Bronchial epithelial cell (primary cell): ENCODE measurements at regions not wholly inside any gene's neighbourhood (a gene's known extent, or its start where the extent isn't known, plus 50 kb on each side); places are given as distances from the start of the nearest gene placed in this dataset.
A peak's percentile ranks its signal among the peaks of the same experiment; 100 is the strongest.

Experiments used
- DNase-seq: peaks from one replicate; pipeline ENCODE4 v3.0.0-alpha.2; 2010; ENCODE audit warnings: low read depth
- FAIRE-seq: peaks from 2 replicates; lab custom pipeline; 2011; peaks lifted over from hg19 to GRCh38; lab: Jason Lieb, UNC
- H3K27me3 ChIP-seq: 2 replicates; pipeline ENCODE4 v1.5.1; 2011; ENCODE audit warnings: low read length; ENCODE audit not compliant: control insufficient read depth, insufficient read depth
- H3K36me3 ChIP-seq: 2 replicates; pipeline ENCODE4 v1.5.1; 2011; ENCODE audit warnings: low read length; ENCODE audit not compliant: control insufficient read depth, insufficient read depth
- H3K4me3 ChIP-seq: 2 replicates; pipeline ENCODE4 v1.5.1; 2011; ENCODE audit warnings: mild to moderate bottlenecking, low read depth, low read length, control low read depth
- CTCF ChIP-seq: IDR thresholded peaks from 2 replicates; pipeline ENCODE4 v1.5.1; 2011; ENCODE audit warnings: mild to moderate bottlenecking, moderate library complexity, low read length, control low read depth, inconsistent platforms; ENCODE audit not compliant: insufficient read depth, severe bottlenecking

- no peaks in the 10 kb centered on the region for H3K36me3 ChIP-seq
- H3K4me3 ChIP-seq, result no peak overlapping the region
- H3K27me3 ChIP-seq, result no peaks in the 10 kb centered on the region
- FAIRE-seq (no peak), DNase-seq (no peak)
- no peak for TF ChIP-seq CTCF
Measured at GRCh38 chr22:27545085-27545484, 256.5 kb downstream of the MN1 start.

DNA sequence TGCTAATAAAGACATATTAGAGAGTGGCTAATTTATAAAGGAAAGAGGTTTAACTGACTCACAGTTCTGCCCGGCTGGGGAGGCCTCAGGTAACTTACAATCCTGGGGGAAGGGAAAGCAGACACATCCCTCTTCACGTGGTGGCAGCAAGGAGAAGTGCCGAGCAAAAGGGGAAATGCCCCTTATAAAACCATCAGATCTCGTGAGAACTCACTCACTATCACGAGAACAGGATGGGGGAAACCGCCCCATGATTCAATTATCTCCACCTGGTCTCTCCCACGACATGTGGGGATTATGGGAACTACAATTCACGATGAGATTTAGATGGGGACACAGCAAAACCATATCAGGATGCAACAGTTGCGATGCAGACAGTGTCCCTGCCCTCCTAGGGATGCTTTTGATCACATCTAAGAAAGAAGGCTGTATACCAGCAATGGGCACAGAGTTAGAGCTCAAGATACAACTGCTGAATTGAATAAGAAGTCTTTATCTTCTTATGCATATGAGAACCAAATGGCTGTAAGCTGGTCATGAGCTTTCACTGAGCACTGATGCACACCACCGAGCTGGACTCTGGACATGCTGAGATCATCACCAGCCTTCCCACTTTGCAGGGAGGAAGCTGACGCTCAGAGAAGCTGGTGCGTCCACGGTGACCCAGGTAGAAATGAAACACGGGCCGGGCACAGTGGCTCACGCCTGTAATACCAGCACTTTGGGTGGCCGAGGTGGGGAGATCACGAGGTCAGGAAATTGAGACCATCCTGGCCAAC lies 255.2 kb downstream of the MN1 start:
- FAIRE-seq, result peak; percentile 7
- no peak for DNase-seq
- no peaks in the 10 kb centered on the region for H3K27me3 ChIP-seq

GRCh38 chr22:27551402-27551801 lies 250.2 kb downstream of the MN1 start:
- H3K27me3 ChIP-seq, result no peaks in the 10 kb centered on the region
- H3K36me3 ChIP-seq, result no peaks in the 10 kb centered on the region
- no peak for DNase-seq
- FAIRE-seq, result no peak
- H3K4me3 ChIP-seq, result no peak overlapping the region
- no peak for TF ChIP-seq CTCF

More for the DNA sequence above, 255.2 kb downstream of the MN1 start:
- TF ChIP-seq CTCF, result no peak
- no peak overlapping the region for H3K4me3 ChIP-seq
- no peaks in the 10 kb centered on the region for H3K36me3 ChIP-seq

- Histone ChIP-seq H3K36me3 (no peaks in the 10 kb centered on the region), H3K4me3 (no peak overlapping the region), H3K27me3 (no peaks in the 10 kb centered on the region)
- TF ChIP-seq CTCF, result no peak
- no peak for DNase-seq
- no peak for FAIRE-seq
Measured at GRCh38 chr22:27552176-27552575, 249.4 kb downstream of the MN1 start.

DNA sequence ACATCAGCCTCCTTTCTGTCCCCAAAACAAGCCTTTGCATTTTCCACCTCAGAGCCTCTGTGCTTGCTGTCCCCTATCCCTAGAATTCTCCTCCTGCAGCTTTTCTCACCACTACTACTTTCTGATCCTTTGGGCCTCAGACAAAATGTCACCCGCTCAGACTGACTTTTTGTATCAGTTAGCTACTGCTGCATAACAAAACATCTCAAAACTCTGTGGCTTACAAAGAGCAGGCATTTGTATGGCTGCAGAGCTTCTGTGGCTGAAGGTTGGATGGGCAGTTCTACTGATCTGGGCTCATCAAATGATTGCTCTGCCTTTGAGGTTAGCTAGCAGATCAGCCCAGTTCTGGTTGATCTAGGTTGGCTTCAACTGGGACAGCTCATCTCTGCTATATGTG lies 248.7 kb downstream of the MN1 start:
- TF ChIP-seq CTCF, result no peak
- DNase-seq (no peak), FAIRE-seq (peak; percentile 36)
- Histone ChIP-seq H3K4me3 (no peak overlapping the region), H3K27me3 (no peaks in the 10 kb centered on the region), H3K36me3 (no peaks in the 10 kb centered on the region)

- FAIRE-seq, result no peak
- no peak overlapping the region for H3K4me3 ChIP-seq
- no peak for TF ChIP-seq CTCF
- peak; percentile 72 for DNase-seq
- no peaks in the 10 kb centered on the region for H3K27me3 ChIP-seq
- no peaks in the 10 kb centered on the region for H3K36me3 ChIP-seq
Measured at GRCh38 chr22:27554106-27554811, 247.3 kb downstream of the MN1 start.
